Breast epithelium (tissue), 3 donors: ENCODE measurements at regions not wholly inside any gene's neighbourhood (a gene's known extent, or its start where the extent isn't known, plus 50 kb on each side); places are given as distances from the start of the nearest gene placed in this dataset.

Experiments
- CTCF ChIP-seq, 3 donors: fragments of 450-650 bp; IDR thresholded peaks; one replicate each; pipeline ENCODE4 v1.5.1; 2016 to 2017; ENCODE audit warnings: antibody characterized with exemption in 3 of 3, mild to moderate bottlenecking in 3 of 3, moderate library complexity in 3 of 3
- POLR2A ChIP-seq: fragments of 450-650 bp; IDR thresholded peaks from one replicate; pipeline ENCODE4 v1.6.1; 2016; ENCODE audit warnings: antibody characterized with exemption, mild to moderate bottlenecking, moderate library complexity
- POLR2AphosphoS5 ChIP-seq, 3 donors: sonication (generic); formaldehyde crosslinking; IDR thresholded peaks; one replicate each; pipeline ENCODE4 v1.6.1; 2017; ENCODE audit warnings: antibody characterized with exemption in 3 of 3

- TF ChIP-seq CTCF (IDR thresholded peaks at IDR 0.05) (no peak), POLR2A (no peak), POLR2AphosphoS5 (IDR thresholded peaks at IDR 0.05) (no peak)
Measured at GRCh38 chr10:55476129-55476528, 675.1 kb upstream of the PCDH15 start.
